HK-2 (cell line): ENCODE measurements at regions not wholly inside any gene's neighbourhood (a gene's known extent, or its start where the extent isn't known, plus 50 kb on each side); places are given as distances from the start of the nearest gene placed in this dataset.

Experiments
- DNase-seq: peaks from one replicate; pipeline ENCODE4 v3.0.0-alpha.2; 2018; ENCODE audit not compliant: unreplicated experiment

- no peak for DNase-seq
Observed at GRCh38 chr22:48522271-48522670, 1305.4 kb downstream of the BRD1 start.

- no peak for DNase-seq
Observed at GRCh38 chr22:48520884-48521588, 1306.6 kb downstream of the BRD1 start.

DNA sequence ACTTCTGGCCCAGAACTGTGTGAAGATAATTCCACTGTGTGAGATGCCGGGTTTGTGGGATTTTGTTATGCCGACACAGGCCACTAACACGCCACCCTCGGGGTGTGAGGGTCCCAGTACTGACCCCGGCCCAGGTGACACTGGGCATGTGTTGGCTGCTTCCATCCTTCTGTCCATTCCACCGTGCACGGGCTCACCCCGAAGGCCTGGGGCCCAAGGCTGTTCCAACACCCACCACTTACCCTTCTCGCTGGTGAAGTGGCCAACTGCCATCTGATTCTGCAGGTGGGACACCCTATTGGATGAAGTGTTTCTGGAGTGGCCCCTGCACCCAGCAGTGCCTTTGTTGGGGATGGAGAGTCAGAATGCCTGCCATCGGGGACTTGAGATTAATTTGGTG, 1307.5 kb downstream of the BRD1 start:
- DNase-seq: no peak

GRCh38 chr22:48517039-48518030, 1310.3 kb downstream of the BRD1 start:
- DNase-seq: no peak

GRCh38 chr22:48516571-48516970, 1311.1 kb downstream of the BRD1 start:
- DNase-seq: no peak

- no peak for DNase-seq
Observed at GRCh38 chr22:48515571-48516200, 1312.0 kb downstream of the BRD1 start.

DNA sequence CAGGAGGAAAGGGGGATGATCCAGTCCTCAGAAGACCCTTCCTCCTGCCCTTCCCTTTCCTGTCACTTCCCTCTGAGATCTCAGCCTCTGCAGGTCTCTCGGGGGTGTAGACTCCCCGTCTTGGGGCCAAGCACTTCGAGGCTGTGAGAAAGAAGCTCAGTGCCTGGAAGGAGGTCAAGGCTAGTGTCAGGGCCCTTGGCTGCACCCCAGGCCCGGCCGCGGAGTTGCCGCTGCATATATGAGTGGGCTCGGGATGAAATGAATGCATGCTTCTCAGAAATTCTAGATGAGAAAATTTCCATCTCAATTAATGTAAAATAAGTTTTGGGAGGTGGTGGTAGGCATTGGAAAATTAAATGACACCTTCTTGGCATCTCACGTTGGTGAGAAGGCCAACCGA, 1313.7 kb downstream of the BRD1 start:
- DNase-seq: no peak

DNA sequence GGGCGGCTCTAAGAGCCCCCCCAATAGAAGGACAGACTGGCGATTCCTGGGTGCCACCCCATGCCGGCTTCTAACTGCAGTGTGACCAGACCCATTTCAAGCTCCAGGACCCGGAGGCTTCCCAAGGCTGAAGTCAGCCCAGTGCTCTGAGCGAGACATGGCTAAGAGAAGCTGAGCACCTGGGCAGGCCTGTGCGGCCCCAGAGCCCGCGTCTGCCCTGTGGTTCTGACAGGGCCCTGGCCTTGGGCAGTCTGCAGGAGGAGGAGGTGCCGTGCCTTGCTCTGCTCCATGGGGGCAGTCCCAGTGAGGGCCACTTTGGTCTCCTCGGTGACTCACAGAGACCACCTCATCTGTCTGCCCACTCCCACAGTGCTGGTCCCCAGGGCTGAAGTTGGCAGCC, 1314.2 kb downstream of the BRD1 start:
- no peak for DNase-seq

- no peak for DNase-seq
Observed at GRCh38 chr22:48511781-48512327, 1315.8 kb downstream of the BRD1 start.

DNA sequence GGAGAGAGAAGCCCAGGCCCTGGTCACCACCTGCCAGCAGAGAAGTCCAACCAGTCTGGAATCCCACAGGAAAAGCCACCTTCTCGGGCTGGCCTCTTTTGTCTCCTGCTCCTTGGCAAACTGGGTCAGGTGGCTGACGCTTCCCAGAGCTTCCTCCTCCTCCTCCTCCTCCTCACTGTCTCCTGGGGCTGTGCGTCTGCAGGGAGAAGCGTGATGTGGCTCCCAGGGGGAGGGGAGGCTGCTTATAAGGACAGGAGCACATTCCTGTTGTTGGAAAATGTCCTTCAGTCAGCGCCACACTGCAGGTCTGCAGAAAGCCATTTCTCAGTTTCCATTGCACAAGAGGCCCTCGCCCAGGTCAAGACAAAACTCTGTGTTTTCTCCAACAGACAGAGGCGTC, 1316.5 kb downstream of the BRD1 start:
- no peak for DNase-seq

- DNase-seq: no peak
Observed at GRCh38 chr22:48510599-48510998, 1317.1 kb downstream of the BRD1 start.

DNA sequence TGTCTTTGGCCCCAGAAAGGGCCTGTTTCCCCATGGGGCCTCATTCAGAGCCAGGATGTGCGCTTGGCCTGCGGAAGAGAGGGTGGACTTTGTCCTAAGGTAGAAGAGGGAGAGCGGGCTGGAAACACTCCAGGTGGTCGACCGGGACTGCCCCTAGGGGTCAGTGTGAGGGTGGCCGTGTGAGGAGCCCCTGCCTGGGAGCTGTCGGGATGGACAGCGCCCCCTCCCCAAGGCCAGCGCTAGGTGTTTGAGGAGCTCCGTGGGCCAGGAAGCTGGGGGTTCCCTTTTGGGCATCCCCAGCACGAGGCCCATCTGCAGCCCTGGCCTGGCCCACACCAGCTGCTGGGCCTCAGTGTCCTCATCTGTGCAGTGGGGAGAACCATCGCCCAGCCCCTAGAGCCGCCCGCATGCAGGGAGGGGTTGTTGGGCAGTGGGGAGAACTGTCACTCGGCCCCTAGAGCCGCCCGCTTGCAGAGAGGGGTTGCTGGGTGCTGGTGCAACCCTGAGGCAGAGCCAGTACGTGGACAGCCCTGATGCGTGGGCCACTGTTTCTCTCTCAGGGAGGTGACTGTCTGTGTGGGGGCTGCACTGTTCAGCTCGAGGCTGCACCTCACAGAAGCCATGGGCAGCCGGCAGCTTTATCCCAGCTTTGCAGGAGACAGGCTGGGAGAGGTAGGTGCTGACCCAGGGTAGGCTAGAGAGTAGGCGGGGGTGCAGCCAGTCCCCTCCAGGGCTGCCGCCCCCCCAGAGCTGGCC, 1319.9 kb downstream of the BRD1 start:
- DNase-seq: no peak

DNA sequence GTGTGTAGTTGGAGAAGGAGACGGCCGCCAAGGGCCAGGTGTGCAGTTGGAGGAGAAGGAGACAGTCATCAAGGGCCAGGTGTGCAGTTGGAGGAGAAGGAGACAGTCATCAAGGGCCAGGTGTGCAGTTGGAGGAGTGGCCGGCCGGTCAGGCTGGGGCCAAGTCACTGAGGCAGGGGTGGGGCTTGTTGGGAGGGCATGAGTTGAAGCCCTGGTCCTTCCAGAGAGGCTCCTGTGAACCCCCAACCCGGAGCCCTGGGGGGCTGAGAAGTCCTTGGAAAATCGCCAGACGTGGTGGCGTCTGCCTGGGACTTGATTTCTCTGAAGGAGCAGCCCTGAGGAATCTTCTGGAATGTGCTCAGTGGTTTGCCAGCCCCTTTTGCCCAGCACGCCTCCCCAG, 1320.5 kb downstream of the BRD1 start:
- no peak for DNase-seq

- DNase-seq: no peak
Observed at GRCh38 chr22:48506506-48507145, 1321.0 kb downstream of the BRD1 start.

- DNase-seq: no peak
Observed at GRCh38 chr22:48505891-48506290, 1321.8 kb downstream of the BRD1 start.

DNA sequence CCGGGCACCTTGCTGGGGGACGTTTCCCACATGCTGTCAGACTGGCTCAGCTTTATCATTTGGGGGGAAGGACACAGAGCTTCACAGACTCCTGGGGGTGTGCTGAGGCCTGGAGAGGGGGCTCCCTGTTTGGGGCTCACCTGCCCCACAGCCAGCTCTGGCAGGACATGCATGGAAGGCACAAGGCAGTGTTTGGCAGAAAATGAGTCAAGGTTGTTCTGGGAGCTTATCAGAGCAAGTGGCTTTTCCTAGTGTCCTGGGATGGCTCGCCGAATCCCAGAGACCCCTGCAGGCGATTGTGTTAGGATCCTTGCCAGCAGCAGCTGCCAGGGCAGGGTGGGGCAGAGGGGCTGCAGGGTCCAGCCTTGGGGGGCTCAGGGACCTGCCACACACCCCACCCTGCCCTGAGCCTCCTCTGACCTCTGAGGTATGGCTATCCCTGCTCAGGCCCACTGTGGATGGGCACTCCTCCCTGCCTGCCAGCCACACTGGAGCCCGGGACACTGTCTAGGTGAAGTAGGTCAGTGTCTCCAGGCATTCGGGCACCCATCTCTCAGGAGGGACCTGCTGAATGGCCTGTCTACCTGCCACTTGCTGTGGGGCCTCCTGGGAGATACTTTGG, 1323.0 kb downstream of the BRD1 start:
- DNase-seq: no peak

DNA sequence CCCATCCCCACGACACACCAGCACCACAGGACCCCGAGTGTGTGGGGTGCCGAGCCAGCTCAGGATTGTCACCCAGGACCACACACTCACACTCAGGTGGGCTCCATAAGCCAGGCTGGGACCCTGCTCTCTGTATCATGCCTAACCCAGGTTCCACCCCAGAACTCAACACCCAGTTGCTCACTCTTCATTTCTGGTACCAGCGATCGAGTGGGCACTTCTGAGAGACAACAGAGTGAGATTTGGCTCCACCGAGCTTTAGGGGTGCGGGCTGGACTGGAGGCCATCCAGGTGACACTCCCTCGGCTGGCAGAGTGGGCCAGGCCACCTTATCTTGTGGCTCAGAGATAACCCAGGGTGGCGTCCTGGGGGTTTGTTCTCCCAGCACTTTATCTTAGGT, 1323.8 kb downstream of the BRD1 start:
- DNase-seq: no peak

DNA sequence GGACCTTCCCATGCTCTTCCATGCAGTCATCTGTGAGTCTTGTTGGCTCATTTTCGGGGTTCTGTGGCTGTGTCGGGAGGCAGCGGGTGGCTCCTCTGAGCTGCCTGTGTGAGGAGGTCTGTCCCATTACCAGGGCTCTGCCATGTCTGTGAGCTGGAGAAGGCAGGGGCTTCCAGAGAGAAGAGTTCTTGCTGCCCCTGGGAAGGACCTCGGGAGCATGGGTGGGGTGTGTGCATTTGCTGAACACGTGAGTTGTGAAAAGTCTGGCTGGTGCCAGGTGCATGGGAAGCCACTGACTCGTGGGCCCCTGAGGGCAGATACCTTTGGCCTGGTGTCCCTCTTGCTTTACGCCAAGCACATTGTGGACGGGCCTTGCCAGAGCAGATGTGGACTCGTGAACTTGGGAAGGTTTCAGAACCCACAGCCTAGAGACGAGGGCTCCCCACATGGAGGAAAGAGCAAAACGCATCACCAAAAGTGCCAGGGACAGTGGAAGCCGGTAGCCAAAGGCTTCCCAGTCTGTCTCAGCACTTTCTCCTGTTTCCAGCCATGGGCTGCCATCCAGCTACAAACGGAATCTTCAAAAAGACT, 1324.5 kb downstream of the BRD1 start:
- no peak for DNase-seq

GRCh38 chr22:48501231-48501750, 1326.4 kb downstream of the BRD1 start:
- DNase-seq: no peak
